CD4-positive, alpha-beta T cell treated with Interleukin-6 at 100 ng/mL for 8 hours (primary cell): ENCODE measurements at regions not wholly inside any gene's neighbourhood (a gene's known extent, or its start where the extent isn't known, plus 50 kb on each side); places are given as distances from the start of the nearest gene placed in this dataset.
"Not testable (repeated sequence)": the region's sequence is repeated elsewhere in the genome, so short reads cannot be mapped to it uniquely, and the experiment has no call there.

ENCODE experiments used
- DNase-seq: peaks from one replicate; pipeline ENCODE4 v3.0.0-alpha.2; 2020; ENCODE audit warnings: mixed read lengths, low spot score

- no peak for DNase-seq
Measured at GRCh38 chr6:140772576-140772975, 1360.1 kb upstream of the GJE1 start.

DNA sequence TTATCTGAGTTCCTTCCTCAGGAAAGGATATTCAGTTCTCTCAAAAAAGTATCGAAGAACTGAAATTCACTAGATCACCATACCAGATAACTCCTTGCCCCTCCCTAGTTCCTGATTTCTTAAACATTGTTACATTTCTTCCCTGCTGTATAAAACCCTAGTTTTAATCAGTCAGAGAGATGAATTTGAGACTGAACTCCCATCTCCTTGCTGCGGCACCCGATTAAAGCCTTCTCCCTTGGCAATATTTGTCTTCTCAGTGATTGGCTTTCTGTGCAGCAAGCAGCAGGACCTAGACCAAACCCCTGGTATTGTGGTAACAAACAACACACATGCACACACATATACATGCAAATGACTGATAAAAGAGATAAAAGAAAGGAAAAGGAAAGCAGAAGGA lies 1364.6 kb upstream of the GJE1 start:
- no peak for DNase-seq

- no peak for DNase-seq
Measured at GRCh38 chr6:140766999-140767398, 1365.7 kb upstream of the GJE1 start.

GRCh38 chr6:140758169-140758877 lies 1374.4 kb upstream of the GJE1 start:
- DNase-seq: no peak

DNA sequence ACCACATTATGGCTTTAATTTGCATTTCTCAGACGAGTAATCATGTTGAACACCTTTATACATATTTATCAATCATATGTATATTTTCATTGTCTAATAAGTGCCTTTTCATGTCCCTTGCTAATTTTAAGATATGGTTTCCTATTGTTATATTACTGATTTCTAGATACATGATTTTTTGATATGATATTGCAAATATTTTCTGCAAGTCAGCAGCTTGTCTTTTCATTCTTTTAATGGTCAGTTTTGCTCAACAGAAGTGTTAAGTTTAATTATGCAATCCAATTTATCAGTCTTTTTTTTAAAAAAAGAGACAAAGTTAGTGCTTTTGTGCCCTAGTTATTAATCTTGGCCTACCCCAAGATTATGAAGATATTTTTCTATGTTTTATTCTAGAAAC lies 1377.8 kb upstream of the CITED2 start:
- DNase-seq: no peak

GRCh38 chr6:140747114-140747513 lies 1372.7 kb upstream of the CITED2 start:
- no peak for DNase-seq

DNA sequence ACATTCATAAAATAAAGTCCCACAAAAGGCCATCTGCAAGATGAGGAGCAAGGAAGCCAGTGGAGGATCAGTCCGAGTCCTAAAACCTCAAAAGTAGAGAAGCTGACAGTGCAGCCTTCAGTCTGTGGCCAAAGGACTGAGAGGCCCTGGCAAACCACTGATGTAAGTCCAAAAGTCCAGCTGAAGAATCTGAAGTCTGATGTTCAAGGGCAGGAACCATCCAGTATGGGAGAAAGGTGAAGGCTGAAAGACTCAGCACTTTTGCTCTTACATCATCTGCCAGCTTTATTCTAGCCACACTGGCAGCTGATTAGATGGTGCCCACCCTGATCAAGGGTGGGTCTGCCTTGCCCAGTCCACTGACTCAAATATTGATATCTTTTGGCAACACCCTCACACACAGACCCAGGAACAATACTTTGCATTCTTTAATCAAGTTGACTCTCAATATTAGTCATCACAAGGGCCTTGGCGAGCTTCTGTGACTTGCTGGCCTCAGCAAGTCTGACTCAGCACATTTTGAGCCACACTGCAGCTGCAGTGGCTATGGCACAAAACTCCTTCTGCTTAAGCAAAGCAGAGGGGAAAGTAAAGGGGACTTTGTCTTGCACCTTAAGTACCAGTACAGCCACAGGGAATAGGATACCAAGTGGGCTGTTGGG lies 1370.3 kb upstream of the CITED2 start:
- no peak for DNase-seq

GRCh38 chr6:140736231-140736630 lies 1361.8 kb upstream of the CITED2 start:
- no peak for DNase-seq

DNA sequence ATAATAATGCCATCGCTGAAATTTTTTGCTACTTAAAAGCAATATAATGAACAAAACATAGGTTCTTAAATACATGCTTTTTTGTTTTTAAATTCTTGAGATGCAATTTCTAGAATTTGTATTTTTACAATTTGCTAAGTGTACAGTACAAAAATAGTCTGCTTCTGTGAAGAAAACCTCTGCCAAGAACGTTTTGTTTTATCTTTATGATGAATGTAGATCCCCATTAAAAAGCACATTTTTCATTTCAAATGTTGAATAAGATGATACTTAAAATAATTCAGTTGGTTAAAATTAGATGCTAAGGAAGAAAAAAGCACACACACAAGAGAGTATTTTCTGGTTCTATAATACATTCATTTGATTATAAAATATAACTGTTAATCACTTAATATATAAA lies 1358.5 kb upstream of the CITED2 start:
- DNase-seq: no peak

DNA sequence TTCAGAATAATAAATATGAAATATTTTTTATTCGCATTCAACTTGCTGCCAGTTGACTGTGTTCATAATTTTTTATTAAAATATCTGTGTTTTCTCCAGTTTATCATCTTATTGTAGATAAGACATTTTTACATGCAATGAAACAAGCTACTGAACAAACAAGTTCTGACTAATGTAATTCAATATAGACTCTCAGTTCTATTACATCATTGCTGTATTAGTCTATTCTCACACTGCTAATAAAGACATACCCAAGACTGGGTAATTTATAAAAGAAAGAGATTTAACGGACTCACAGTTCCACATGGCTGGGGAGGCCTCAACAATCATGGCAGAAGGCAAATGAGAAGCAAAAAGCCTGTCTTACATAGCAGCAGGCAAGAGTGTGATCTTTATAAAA lies 1357.7 kb upstream of the CITED2 start:
- DNase-seq: no peak

DNA sequence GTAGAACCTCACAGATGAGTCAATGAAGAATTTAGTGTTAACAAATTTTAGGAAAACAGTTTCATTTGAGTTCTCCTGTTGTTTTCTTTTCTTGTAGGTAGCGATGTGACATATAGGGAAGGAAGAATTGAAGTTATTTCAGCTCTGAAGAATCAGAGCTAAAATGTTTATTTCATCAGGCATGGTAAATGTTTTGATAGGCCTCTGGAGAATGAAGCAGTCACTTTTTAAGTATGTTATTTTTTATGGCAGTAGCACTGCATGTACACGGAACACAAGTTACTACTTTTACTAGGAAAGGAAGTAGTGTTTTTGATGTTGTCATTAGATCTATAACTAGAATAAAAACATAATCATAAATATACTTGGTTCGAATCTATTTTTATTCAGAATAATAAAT lies 1357.3 kb upstream of the CITED2 start:
- no peak for DNase-seq

GRCh38 chr6:140729521-140729920 lies 1355.1 kb upstream of the CITED2 start:
- no peak for DNase-seq

DNA sequence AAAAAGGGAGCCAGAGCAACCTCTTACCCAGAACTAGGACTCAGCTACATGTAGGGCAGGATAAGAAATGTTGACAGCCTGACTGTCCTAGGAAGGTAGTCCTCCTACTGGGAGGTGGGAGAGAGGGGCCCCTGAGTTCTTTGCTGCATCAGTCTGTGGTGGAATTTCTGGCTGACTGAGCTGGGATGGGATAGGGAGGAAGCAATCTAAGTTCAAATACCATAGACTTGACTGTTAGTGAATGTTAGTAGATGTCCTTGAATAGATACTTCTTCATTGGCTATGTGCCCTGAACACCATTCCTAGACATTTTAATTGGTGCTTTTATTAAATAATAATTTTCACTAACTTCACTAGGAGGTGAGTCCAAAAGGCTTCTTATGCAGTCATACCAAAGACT lies 1343.6 kb upstream of the CITED2 start:
- no peak for DNase-seq

DNA sequence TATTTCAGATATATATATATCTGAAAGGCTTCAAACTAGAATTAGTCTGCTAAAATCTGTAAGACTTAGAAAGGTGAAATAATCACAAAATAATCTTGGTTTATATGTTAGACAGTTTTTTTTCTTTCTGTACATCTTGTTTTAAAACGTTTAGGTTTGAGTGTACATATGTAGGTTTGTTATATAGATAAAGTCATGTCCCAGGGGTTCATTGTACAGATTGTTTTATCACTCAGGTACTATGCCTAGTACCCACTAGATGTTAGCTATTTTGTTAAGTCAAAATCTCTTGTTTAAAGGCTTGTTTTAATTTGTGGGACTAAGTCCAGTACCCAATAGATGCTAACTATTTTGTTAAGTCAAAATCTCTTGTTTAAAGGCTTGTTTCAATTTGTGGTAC lies 1339.0 kb upstream of the CITED2 start:
- DNase-seq: no peak

DNA sequence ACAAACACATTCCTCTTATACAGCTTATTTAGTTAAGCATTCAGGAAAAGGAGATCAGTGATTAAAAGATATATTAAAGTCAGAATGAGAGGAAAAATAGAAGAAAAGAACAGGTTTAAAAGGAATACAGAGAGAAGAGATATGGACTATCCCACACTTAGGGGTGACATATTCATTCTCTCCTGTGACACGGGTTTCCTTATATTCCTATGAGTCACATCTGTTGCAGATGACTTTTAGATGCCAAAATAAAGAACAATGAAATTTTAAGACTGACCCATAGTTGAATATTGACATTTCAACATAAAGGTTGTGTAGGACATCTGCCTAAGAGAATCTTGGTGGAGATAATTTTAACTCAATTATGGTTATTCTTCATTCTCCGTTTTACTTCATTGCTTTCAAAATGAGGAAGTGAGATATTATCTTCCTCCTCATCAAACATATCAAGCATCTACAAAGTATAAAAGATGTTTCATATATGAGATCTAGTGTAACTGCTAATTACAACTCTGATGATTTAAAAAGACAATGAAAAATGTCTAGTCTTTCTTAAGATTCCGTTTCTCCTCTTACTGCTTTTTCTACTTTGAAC lies 1336.7 kb upstream of the CITED2 start:
- DNase-seq: no peak

DNA sequence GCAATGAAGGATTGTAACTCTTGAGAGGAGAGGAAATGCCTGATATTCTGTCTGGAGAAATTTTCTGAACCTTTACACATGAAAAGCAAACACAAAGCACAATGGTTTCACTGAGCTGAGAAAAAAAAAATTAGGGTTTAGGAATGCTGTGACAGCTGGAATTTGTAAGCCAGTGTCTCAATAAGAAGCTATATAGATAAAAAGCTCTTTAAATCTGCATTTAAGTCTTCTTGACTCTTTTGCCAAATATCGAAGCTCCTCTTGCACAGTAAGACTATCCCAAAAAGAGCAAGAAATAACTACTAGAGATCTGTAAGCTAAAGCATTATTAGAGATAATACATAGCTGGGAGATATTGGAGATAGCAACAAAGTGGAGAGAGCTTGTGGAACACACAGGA lies 1334.0 kb upstream of the CITED2 start:
- DNase-seq: no peak

DNA sequence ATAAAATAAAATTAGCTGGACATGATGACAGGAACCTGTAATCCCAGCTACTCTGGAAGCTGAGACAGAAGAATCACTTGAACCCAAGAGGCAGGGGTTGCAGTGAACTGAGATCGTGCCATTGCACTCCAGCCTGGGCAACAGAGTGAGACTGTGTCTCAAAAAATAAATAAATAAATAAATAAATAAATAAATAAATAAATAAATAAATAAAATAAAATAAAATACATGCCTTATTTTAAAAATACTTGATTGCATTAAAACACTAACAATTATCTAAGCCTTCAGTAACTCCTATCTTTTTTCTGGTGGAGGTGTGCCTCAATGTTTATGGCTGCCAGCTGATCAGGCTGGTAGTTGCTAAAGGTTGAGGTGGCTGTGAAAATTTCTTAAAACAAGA lies 1329.6 kb upstream of the CITED2 start:
- DNase-seq: not testable (repeated sequence)

- no peak for DNase-seq
Measured at GRCh38 chr6:140697585-140697984, 1323.1 kb upstream of the CITED2 start.

- no peak for DNase-seq
Measured at GRCh38 chr6:140684776-140685550, 1310.5 kb upstream of the CITED2 start.

DNA sequence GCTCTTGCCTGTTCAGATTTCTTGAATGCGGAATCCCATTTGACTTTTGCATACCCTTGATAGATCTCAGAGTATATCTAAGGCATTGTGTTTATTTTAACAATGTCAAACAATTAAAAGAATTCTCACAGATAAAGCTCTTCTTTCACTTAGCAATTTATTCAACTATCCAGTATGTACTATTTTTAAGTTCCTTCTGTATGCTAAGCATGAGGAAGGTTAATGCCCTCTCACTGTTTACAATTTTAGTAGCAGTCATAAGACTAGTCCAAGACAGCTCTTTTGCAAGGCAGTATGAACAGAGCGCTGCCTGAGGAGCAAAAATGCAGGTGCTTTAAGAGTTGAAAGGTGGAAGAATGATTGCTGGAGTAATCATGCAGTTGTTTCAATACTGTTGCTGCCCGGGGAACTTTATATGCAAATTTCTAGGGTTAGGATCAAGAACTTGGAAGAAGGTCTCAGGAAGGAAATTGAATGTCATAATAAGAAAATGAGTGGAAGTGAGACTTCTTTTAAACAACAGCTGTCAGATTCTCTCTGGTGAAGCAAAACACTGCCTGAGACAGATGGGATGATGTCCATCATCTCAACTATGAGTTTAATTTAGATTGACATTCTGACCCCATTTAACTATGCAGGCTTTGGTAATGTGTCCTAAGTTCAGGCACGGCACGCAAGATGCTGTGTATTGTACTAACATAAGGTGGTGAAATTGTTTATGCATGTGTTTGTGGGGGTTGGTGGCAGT lies 1303.5 kb upstream of the CITED2 start:
- no peak for DNase-seq

DNA sequence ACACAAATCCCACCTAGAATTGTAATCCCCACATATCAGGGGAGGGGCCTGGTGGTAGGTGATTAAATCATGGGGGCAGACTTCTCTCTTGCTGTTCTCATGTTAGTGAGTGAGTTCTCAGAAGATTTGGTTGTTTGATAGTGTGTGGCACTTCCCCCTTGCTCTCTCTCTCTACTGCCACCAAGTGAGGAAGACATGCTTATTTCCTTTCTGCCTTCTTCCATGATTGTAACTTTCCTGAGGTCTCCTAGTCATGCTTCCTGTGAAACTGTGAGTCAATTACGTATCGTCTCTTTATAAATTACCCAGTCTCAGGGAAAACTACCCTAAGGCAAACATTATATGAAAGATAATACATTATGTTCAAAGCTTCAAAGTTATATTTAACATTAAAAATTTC lies 1297.5 kb upstream of the CITED2 start:
- no peak for DNase-seq

- no peak for DNase-seq
Measured at GRCh38 chr6:140670021-140670420, 1295.6 kb upstream of the CITED2 start.
